ENCODE measurements at regions not wholly inside any gene's neighbourhood (a gene's known extent, or its start where the extent isn't known, plus 50 kb on each side); places are given as distances from the start of the nearest gene placed in this dataset.

DNA sequence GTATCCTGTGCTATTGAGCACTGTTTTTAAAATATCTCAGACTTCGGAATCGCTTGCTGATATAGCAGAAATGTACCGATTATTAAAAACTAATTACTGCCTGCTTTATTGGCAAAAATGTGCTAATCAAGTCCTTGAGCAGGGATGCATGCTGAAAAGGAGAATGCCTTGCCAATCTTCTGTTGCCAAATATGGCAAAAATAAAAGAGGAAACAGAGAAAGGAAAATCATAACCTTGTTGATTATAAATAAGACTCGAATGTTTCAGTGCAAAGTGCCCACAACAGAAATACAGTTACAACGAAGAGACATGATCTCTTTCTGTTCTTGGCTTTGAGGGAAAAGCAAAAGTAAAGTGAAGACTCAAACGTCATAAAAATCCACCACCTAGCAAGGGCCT lies 248.5 kb downstream of the TMEM182 start:
- H2AK5ac ChIP-seq (ENCODE audit: low read depth, low read length) = no peak overlapping the region
- H2BK15ac ChIP-seq (ENCODE audit: low read depth, low read length) = no peak overlapping the region
- no peak overlapping the region for H3K9ac ChIP-seq (ENCODE audit: low read depth, low read length)
- no peak overlapping the region for H4K8ac ChIP-seq (ENCODE audit: low read depth in 2 of 2, low read length in 2 of 2)
- H3K9me1 ChIP-seq (ENCODE audit: insufficient read depth, low read length) = no peaks in the 10 kb centered on the region
- in situ Hi-C loops (cut with MboI; ENCODE audit: low sequenced_read_pairs) (no loop called here), dilution Hi-C loops (cut with HindIII; ENCODE audit: low sequenced_read_pairs, unreplicated experiment) (no loop called here), intact Hi-C loops (cut with micrococcal nuclease) (no loop called here)
- TF ChIP-seq POLR2A (IDR thresholded peaks at IDR 0.05; ENCODE audit: low read depth, low read length) (no peak), RCOR1 (IDR thresholded peaks at IDR 0.05; ENCODE audit: insufficient replicate concordance, low read length) (no peak), MXI1 (IDR thresholded peaks at IDR 0.05; ENCODE audit: borderline replicate concordance, low read depth, low read length) (no peak), RFX5 (IDR thresholded peaks at IDR 0.05; ENCODE audit: low read depth, low read length) (no peak), RAD21 (IDR thresholded peaks at IDR 0.05; ENCODE audit: low read length) (no peak), FOS (IDR thresholded peaks at IDR 0.05; ENCODE audit: low read depth, low read length) (no peak), NFE2L2 (IDR thresholded peaks at IDR 0.05; ENCODE audit: low read depth, low read length) (no peak), CEBPB (IDR thresholded peaks at IDR 0.05; ENCODE audit: low read depth, low read length) (no peak), SMC3 (IDR thresholded peaks at IDR 0.05; ENCODE audit: low read depth, low read length) (no peak), MAZ (IDR thresholded peaks at IDR 0.05; ENCODE audit: borderline replicate concordance, low read depth, low read length) (no peak), CHD1 (IDR thresholded peaks at IDR 0.05; ENCODE audit: low read depth, low read length) (no peak), MAFK (IDR thresholded peaks at IDR 0.05; ENCODE audit: low read depth, low read length) (no peak), BHLHE40 (IDR thresholded peaks at IDR 0.05; ENCODE audit: low read depth, low read length) (no peak)
- TF ChIP-seq, protein P1, sequence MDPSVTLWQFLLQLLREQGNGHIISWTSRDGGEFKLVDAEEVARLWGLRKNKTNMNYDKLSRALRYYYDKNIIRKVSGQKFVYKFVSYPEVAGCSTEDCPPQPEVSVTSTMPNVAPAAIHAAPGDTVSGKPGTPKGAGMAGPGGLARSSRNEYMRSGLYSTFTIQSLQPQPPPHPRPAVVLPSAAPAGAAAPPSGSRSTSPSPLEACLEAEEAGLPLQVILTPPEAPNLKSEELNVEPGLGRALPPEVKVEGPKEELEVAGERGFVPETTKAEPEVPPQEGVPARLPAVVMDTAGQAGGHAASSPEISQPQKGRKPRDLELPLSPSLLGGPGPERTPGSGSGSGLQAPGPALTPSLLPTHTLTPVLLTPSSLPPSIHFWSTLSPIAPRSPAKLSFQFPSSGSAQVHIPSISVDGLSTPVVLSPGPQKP (IDR thresholded peaks at IDR 0.05; ENCODE audit: borderline replicate concordance, low read depth, low read length) = no peak
- TF ChIP-seq, protein P2, sequence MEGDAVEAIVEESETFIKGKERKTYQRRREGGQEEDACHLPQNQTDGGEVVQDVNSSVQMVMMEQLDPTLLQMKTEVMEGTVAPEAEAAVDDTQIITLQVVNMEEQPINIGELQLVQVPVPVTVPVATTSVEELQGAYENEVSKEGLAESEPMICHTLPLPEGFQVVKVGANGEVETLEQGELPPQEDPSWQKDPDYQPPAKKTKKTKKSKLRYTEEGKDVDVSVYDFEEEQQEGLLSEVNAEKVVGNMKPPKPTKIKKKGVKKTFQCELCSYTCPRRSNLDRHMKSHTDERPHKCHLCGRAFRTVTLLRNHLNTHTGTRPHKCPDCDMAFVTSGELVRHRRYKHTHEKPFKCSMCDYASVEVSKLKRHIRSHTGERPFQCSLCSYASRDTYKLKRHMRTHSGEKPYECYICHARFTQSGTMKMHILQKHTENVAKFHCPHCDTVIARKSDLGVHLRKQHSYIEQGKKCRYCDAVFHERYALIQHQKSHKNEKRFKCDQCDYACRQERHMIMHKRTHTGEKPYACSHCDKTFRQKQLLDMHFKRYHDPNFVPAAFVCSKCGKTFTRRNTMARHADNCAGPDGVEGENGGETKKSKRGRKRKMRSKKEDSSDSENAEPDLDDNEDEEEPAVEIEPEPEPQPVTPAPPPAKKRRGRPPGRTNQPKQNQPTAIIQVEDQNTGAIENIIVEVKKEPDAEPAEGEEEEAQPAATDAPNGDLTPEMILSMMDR (conservative IDR thresholded peaks at IDR 0.05; ENCODE audit: low read depth, low read length) = no peak
- TF ChIP-seq, protein P3, sequence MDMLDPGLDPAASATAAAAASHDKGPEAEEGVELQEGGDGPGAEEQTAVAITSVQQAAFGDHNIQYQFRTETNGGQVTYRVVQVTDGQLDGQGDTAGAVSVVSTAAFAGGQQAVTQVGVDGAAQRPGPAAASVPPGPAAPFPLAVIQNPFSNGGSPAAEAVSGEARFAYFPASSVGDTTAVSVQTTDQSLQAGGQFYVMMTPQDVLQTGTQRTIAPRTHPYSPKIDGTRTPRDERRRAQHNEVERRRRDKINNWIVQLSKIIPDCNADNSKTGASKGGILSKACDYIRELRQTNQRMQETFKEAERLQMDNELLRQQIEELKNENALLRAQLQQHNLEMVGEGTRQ (IDR thresholded peaks at IDR 0.05; ENCODE audit: low read depth, low read length) = no peak
- ChIA-PET CTCF (no interaction called here), POLR2A (ENCODE audit: unreplicated experiment) (no interaction called here)
- no peak overlapping the region for H2AK9ac ChIP-seq (replicated peaks; ENCODE audit: low read depth, low read length, poor library complexity)
- H2BK20ac ChIP-seq (ENCODE audit: low read depth, low read length) = no peak overlapping the region
- ATAC-seq (ENCODE audit: low read depth) = no peak
- no peak overlapping the region for H2AFZ ChIP-seq (replicated peaks; ENCODE audit: low read length, poor library complexity)
- no peaks in the 10 kb centered on the region for H3K79me1 ChIP-seq (ENCODE audit: low read depth in 1 of 2, low read length in 2 of 2)
- no peak overlapping the region for H3K23ac ChIP-seq (ENCODE audit: low read depth, low read length)
- H3K18ac ChIP-seq (ENCODE audit: low read depth, low read length) = no peak overlapping the region
- H2BK5ac ChIP-seq (ENCODE audit: low read depth, low read length, poor library complexity, severe bottlenecking) = no peak overlapping the region
- H3K4ac ChIP-seq (ENCODE audit: low read depth, low read length) = no peak overlapping the region
- DNase-seq = no peak
- H3K4me1 ChIP-seq (ENCODE audit: control insufficient read depth, insufficient read depth, low read length) = no peaks in the 10 kb centered on the region
- no peaks in the 10 kb centered on the region for H3K36me3 ChIP-seq (ENCODE audit: control insufficient read depth, insufficient read depth, low read length)
- no peak overlapping the region for H4K91ac ChIP-seq (ENCODE audit: insufficient read depth, low read depth, low read length)
- no peak overlapping the region for H3K56ac ChIP-seq (ENCODE audit: extremely low read depth, insufficient read depth, low read length)
- H4K20me1 ChIP-seq (ENCODE audit: insufficient read depth, low read length) = no peaks in the 10 kb centered on the region
- no peak overlapping the region for H3K14ac ChIP-seq (replicated peaks; ENCODE audit: low read depth, low read length)
- H2BK120ac ChIP-seq (ENCODE audit: low read depth, low read length) = no peak overlapping the region
- no peak overlapping the region for H3K4me3 ChIP-seq (ENCODE audit: insufficient read depth, low read depth, low read length)
- no CpG with 5 or more reads among the region's 6 CpGs for WGBS, 2 experiments (ENCODE audit: extremely low coverage in 2 of 2, insufficient read length in 1 of 2)
- H4K5ac ChIP-seq (ENCODE audit: low read depth, low read length) = no peak overlapping the region
- H3K4me2 ChIP-seq (ENCODE audit: low read depth, low read length) = no peak overlapping the region
- H3K27me3 ChIP-seq (ENCODE audit: control insufficient read depth, insufficient read depth, low read length) = no peaks in the 10 kb centered on the region
- H3K27ac ChIP-seq (ENCODE audit: insufficient read depth, low read length) = no peak overlapping the region
- no peaks in the 10 kb centered on the region; the same call in 1 of the 2 replicates for H3K9me3 ChIP-seq (ENCODE audit: control insufficient read depth, insufficient read depth, low read length)
- no TSS peak for BruUV-seq (replicated peaks)
